ENCODE measurements at regions not wholly inside any gene's neighbourhood (a gene's known extent, or its start where the extent isn't known, plus 50 kb on each side); places are given as distances from the start of the nearest gene placed in this dataset.

- H3K4me1 ChIP-seq (ENCODE audit: control insufficient read depth, insufficient read depth, low read length): no peaks in the 10 kb centered on the region
- TF ChIP-seq ZBTB26 (tag by site-specific recombination; optimal IDR thresholded peaks at IDR 0.05) (no peak), ZNF76 (tag by site-specific recombination; IDR thresholded peaks at IDR 0.05; ENCODE audit: borderline replicate concordance, low read depth) (no peak), ZNF610 (tag by site-specific recombination; IDR thresholded peaks at IDR 0.05; ENCODE audit: borderline replicate concordance) (no peak), SETDB1 (IDR thresholded peaks at IDR 0.05; ENCODE audit: insufficient read length, low read length) (no peak), ZNF645 (tag by site-specific recombination; IDR thresholded peaks at IDR 0.05) (no peak), ZNF155 (tag by site-specific recombination; IDR thresholded peaks at IDR 0.05) (no peak), PRDM6 (tag by site-specific recombination; IDR thresholded peaks at IDR 0.05) (no peak), ZNF513 (tag by site-specific recombination; IDR thresholded peaks at IDR 0.05) (no peak), BCL11A (tag by site-specific recombination; IDR thresholded peaks at IDR 0.05; ENCODE audit: low read depth) (no peak), ZNF639 (tag by site-specific recombination; IDR thresholded peaks at IDR 0.05) (no peak), ZSCAN23 (tag by site-specific recombination; IDR thresholded peaks at IDR 0.05) (no peak), ZBTB6 (tag by site-specific recombination; IDR thresholded peaks at IDR 0.05) (no peak), GFI1B (tag by site-specific recombination; IDR thresholded peaks at IDR 0.05) (no peak), SP7 (tag by site-specific recombination; IDR thresholded peaks at IDR 0.05) (no peak), ZNF624 (tag by site-specific recombination; IDR thresholded peaks at IDR 0.05) (no peak), ZNF112 (tag by site-specific recombination; IDR thresholded peaks at IDR 0.05) (no peak), MYNN (tag by site-specific recombination; IDR thresholded peaks at IDR 0.05; ENCODE audit: borderline replicate concordance) (no peak)
- ChIA-PET POLR2A (no interaction called here), CTCF (no interaction called here)
- no peak overlapping the region for H3K27ac ChIP-seq (ENCODE audit: extremely low read depth, low read depth, low read length)
- no peaks in the 10 kb centered on the region for H3K9me3 ChIP-seq (ENCODE audit: control insufficient read depth, insufficient read depth, low read depth, low read length)
- H3K36me3 ChIP-seq (ENCODE audit: control insufficient read depth in 2 of 2, insufficient read depth in 1 of 2, low read length in 2 of 2): no peaks in the 10 kb centered on the region
- H3K4me3 ChIP-seq (ENCODE audit: low read depth, low read length): no peak overlapping the region
These were observed 136.5 kb upstream of the GJB5 start for GRCh38 chr1:34618381-34618780.

GRCh38 chr1:34619256-34619655, 135.6 kb upstream of the GJB5 start:
- H3K36me3 ChIP-seq (ENCODE audit: control insufficient read depth in 2 of 2, insufficient read depth in 1 of 2, low read length in 2 of 2): no peaks in the 10 kb centered on the region
- no peaks in the 10 kb centered on the region for H3K9me3 ChIP-seq (ENCODE audit: control insufficient read depth, insufficient read depth, low read depth, low read length)
- no peaks in the 10 kb centered on the region for H3K4me1 ChIP-seq (ENCODE audit: control insufficient read depth, insufficient read depth, low read length)
- CTCF ChIA-PET: no interaction called here
- TF ChIP-seq ZNF530 (tag by site-specific recombination; IDR thresholded peaks at IDR 0.05; ENCODE audit: low read depth) (no peak), ZNF24 (tag by site-specific recombination; IDR thresholded peaks at IDR 0.05) (no peak), ZSCAN23 (tag by site-specific recombination; IDR thresholded peaks at IDR 0.05) (no peak), ZNF341 (tag by site-specific recombination; IDR thresholded peaks at IDR 0.05; ENCODE audit: low read depth) (no peak), ZNF140 (tag by site-specific recombination; IDR thresholded peaks at IDR 0.05) (no peak), KLF16 (tag by site-specific recombination; IDR thresholded peaks at IDR 0.05) (no peak), ZNF692 (tag by site-specific recombination; IDR thresholded peaks at IDR 0.05) (no peak), ZNF664 (tag by site-specific recombination; IDR thresholded peaks at IDR 0.05) (no peak), OVOL3 (tag by site-specific recombination; IDR thresholded peaks at IDR 0.05) (no peak)
- H3K27ac ChIP-seq (ENCODE audit: extremely low read depth, low read depth, low read length): no peak overlapping the region
- POLR2A ChIA-PET: no interaction called here
- H3K4me3 ChIP-seq (ENCODE audit: low read depth, low read length): no peak overlapping the region
